Chondrocyte (in vitro differentiated cells): ENCODE measurements at regions not wholly inside any gene's neighbourhood (a gene's known extent, or its start where the extent isn't known, plus 50 kb on each side); places are given as distances from the start of the nearest gene placed in this dataset.

ENCODE experiments used
- DNase-seq: peaks from one replicate; pipeline ENCODE4 v3.0.0; 2021; ENCODE audit warnings: mixed read lengths, low spot score
- H3K27ac Mint-ChIP-seq: one replicate; pipeline ENCODE4 v1.8.0; 2021; ENCODE audit warnings: mild to moderate bottlenecking, moderate library complexity, mixed read lengths; ENCODE audit not compliant: unreplicated experiment
- H3K27me3 Mint-ChIP-seq: 2 replicates; pipeline ENCODE4 v1.8.0; 2021; ENCODE audit warnings: low read depth, mixed read lengths
- H3K36me3 Mint-ChIP-seq: 2 replicates; pipeline ENCODE4 v1.8.0; 2021; ENCODE audit warnings: low read depth, mixed read lengths
- H3K4me1 Mint-ChIP-seq: 2 replicates; pipeline ENCODE4 v1.8.0; 2021; ENCODE audit warnings: low read depth, mild to moderate bottlenecking, mixed read lengths
- H3K4me3 Mint-ChIP-seq: one replicate; pipeline ENCODE4 v1.8.0; 2021; ENCODE audit warnings: mild to moderate bottlenecking, moderate library complexity, mixed read lengths; ENCODE audit not compliant: unreplicated experiment
- H3K9me3 Mint-ChIP-seq: 2 replicates; pipeline ENCODE4 v1.8.0; 2021; ENCODE audit warnings: low read depth, mixed read lengths
- TF ChIP-seq, protein P1 (sequence below): fragments of 200-600 bp; sonication (generic); IDR thresholded peaks from 2 replicates; pipeline ENCODE4 v1.5.0; 2021; ENCODE audit warnings: antibody characterized with exemption, mild to moderate bottlenecking, moderate library complexity

DNA sequence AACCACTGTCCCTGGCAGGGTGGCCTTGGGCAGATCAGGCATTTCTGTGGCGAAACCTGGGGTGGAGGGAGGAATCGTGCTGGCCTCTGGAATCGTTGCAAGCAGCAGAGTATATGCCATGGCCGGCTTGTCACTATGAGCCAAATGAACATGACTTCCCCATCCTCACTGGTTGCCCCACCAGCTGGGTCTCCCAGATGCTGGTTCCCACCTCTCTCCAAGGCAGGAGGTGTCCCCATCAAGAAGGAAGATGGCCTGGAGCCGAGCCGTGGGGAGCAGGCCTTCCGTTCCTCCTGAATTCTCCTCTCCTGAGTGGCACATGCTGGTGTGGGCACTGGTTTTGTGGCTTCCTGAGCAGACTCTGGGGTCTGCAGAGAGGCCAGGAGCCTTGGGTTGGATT, 60.2 kb upstream of the ACTRT2 start:
- TF ChIP-seq, protein P1, sequence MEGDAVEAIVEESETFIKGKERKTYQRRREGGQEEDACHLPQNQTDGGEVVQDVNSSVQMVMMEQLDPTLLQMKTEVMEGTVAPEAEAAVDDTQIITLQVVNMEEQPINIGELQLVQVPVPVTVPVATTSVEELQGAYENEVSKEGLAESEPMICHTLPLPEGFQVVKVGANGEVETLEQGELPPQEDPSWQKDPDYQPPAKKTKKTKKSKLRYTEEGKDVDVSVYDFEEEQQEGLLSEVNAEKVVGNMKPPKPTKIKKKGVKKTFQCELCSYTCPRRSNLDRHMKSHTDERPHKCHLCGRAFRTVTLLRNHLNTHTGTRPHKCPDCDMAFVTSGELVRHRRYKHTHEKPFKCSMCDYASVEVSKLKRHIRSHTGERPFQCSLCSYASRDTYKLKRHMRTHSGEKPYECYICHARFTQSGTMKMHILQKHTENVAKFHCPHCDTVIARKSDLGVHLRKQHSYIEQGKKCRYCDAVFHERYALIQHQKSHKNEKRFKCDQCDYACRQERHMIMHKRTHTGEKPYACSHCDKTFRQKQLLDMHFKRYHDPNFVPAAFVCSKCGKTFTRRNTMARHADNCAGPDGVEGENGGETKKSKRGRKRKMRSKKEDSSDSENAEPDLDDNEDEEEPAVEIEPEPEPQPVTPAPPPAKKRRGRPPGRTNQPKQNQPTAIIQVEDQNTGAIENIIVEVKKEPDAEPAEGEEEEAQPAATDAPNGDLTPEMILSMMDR: no peak
- H3K27me3 Mint-ChIP-seq: no peaks in the 10 kb centered on the region
- H3K4me1 Mint-ChIP-seq: no peaks in the 10 kb centered on the region
- H3K9me3 Mint-ChIP-seq: peaks cover 34% of the 10 kb centered on the region
- H3K4me3 Mint-ChIP-seq: no peak overlapping the region
- H3K36me3 Mint-ChIP-seq: no peaks in the 10 kb centered on the region
- DNase-seq: peak; percentile 78
- H3K27ac Mint-ChIP-seq: no peak overlapping the region

DNA sequence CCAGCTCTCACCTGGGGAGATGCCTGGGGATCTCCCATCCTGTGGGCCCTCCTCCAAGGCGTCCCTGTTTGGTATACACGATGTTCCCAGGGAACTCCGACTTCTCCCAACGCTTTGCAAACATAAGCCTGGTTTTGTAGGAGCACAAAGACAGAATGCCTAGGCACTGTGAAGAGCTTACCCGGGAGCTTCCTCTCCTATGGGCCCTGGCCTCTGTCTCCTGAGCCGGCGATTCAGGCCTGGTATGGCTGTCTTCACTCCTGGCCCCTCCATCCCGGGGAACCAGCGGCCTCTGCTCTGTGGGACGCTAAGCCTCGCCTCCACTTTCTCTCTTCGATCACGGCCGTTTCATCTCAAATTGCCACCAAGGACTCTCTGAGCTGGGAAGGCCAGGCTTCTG, 59.6 kb upstream of the ACTRT2 start:
- no peaks in the 10 kb centered on the region for H3K27me3 Mint-ChIP-seq
- H3K36me3 Mint-ChIP-seq: no peaks in the 10 kb centered on the region
- H3K27ac Mint-ChIP-seq: no peak overlapping the region
- peaks cover 29% of the 10 kb centered on the region for H3K9me3 Mint-ChIP-seq
- DNase-seq: peak; percentile 55
- H3K4me1 Mint-ChIP-seq: no peaks in the 10 kb centered on the region
- no peak overlapping the region for H3K4me3 Mint-ChIP-seq
- TF ChIP-seq, protein P1: no peak

DNA sequence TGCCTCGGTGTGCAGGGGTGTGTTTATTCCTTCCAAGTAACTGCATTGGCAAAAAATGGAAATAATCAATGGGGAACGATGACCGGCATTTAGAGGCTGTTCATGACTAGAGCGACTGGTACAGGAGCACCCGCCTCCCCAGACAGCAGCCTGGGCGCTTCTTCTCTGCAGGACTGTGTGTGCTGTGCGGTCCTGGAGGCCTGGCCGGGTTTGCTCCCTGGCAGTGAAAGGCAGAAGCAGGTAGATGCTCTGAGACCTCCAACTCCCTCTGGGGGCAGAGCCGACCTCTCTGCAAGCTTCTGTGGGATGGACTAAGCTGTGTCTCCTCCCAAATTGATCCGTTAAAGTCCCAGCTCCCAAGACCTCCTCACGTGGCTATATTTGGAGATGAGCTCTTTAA, 59.2 kb upstream of the ACTRT2 start:
- H3K36me3 Mint-ChIP-seq: no peaks in the 10 kb centered on the region
- H3K27ac Mint-ChIP-seq: no peak overlapping the region
- no peak overlapping the region for H3K4me3 Mint-ChIP-seq
- peak; percentile 90 for DNase-seq
- no peaks in the 10 kb centered on the region for H3K27me3 Mint-ChIP-seq
- H3K4me1 Mint-ChIP-seq: no peaks in the 10 kb centered on the region
- peaks cover 26% of the 10 kb centered on the region for H3K9me3 Mint-ChIP-seq
- TF ChIP-seq, protein P1: no peak

DNA sequence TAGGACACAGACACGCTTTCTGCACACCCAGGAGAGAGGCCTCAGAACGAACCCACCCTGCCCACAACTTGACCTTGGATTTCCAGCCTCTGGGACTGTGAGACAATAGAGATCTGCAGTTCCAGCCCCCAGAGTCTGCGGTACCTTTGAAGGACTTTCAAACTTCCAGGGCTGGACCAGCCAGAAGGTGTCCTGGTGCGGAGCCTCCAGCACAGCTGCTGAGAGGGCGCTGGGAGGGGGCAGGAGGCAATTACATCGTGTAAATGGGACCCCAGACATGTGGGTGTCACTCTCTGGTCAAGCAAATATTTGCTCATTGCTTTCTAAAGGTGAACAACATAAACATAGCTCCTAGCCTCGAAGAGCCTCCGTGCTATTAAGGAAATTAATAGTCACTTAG, 58.7 kb upstream of the ACTRT2 start:
- Mint-ChIP-seq H3K9me3 (peaks cover 24% of the 10 kb centered on the region), H3K4me1 (no peaks in the 10 kb centered on the region)

DNA sequence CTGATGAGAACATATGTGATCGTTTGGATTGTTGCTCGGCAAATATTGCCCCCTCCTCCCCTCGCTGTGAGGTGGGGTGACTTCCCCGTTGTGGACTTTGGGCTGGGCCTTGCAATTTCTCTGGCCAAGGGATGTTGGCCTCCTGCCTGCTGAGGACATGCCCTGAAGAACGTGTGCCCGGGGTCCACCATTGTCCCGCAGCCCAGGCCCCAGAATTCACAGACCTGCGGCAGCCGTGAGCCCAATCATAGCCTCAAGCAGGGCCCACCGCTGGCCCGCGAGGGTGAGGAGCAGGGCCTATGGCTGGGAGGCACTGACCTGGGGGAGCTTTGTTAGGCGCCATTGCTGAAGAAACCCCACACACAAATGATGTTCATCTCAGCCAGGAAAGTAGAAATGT, 58.3 kb upstream of the ACTRT2 start:
- Mint-ChIP-seq H3K27ac (no peak overlapping the region), H3K27me3 (no peaks in the 10 kb centered on the region), H3K36me3 (no peaks in the 10 kb centered on the region), H3K9me3 (peaks cover 20% of the 10 kb centered on the region), H3K4me1 (no peaks in the 10 kb centered on the region), H3K4me3 (no peak overlapping the region)
- TF ChIP-seq, protein P1: no peak
- peak; percentile 48 for DNase-seq

More for the DNA sequence above, 58.7 kb upstream of the ACTRT2 start:
- TF ChIP-seq, protein P1: no peak
- no peak overlapping the region for H3K4me3 Mint-ChIP-seq
- H3K36me3 Mint-ChIP-seq: no peaks in the 10 kb centered on the region
- H3K27ac Mint-ChIP-seq: no peak overlapping the region
- DNase-seq: no peak
- H3K27me3 Mint-ChIP-seq: no peaks in the 10 kb centered on the region
